ENCODE measurements at regions not wholly inside any gene's neighbourhood (a gene's known extent, or its start where the extent isn't known, plus 50 kb on each side); places are given as distances from the start of the nearest gene placed in this dataset.

DNA sequence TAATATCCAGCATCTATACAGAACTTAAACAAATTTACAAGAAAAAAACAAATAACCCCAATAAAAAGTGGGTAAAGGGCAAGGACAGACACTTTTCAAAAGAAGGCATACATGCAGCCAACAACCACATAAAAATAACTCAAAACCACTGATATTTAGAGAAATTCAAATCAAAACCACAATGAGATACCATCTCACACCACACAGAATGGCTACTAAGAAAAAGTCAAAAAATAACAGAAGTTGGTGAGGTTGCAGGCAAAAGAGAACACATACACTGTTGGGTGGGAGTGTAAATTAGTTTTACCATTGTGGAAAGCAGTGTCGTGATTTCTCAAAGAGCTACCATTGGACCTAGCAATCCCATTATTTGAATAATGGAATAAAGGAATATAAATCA, 1973.9 kb upstream of the LRRTM1 start:
- TF ChIP-seq, protein P1, sequence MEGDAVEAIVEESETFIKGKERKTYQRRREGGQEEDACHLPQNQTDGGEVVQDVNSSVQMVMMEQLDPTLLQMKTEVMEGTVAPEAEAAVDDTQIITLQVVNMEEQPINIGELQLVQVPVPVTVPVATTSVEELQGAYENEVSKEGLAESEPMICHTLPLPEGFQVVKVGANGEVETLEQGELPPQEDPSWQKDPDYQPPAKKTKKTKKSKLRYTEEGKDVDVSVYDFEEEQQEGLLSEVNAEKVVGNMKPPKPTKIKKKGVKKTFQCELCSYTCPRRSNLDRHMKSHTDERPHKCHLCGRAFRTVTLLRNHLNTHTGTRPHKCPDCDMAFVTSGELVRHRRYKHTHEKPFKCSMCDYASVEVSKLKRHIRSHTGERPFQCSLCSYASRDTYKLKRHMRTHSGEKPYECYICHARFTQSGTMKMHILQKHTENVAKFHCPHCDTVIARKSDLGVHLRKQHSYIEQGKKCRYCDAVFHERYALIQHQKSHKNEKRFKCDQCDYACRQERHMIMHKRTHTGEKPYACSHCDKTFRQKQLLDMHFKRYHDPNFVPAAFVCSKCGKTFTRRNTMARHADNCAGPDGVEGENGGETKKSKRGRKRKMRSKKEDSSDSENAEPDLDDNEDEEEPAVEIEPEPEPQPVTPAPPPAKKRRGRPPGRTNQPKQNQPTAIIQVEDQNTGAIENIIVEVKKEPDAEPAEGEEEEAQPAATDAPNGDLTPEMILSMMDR (IDR thresholded peaks at IDR 0.05; ENCODE audit: low read length), result no peak
- TF ChIP-seq EZH2 (optimal IDR thresholded peaks at IDR 0.05; ENCODE audit: low read depth, low read length), result no peak
- TF ChIP-seq EZH2phosphoT487 (IDR thresholded peaks at IDR 0.05; ENCODE audit: low read length), result no peak
